HG03521 (cell line): ENCODE measurements at regions not wholly inside any gene's neighbourhood (a gene's known extent, or its start where the extent isn't known, plus 50 kb on each side); places are given as distances from the start of the nearest gene placed in this dataset.
"Not testable (repeated sequence)": the region's sequence is repeated elsewhere in the genome, so short reads cannot be mapped to it uniquely, and the experiment has no call there.

Experiments used
- ATAC-seq: cut with Tn5 transposase; IDR thresholded peaks from one replicate; pipeline ENCODE4 v1.9.1; 2021; ENCODE audit warnings: mild to moderate bottlenecking, moderate library complexity; ENCODE audit not compliant: unreplicated experiment

DNA sequence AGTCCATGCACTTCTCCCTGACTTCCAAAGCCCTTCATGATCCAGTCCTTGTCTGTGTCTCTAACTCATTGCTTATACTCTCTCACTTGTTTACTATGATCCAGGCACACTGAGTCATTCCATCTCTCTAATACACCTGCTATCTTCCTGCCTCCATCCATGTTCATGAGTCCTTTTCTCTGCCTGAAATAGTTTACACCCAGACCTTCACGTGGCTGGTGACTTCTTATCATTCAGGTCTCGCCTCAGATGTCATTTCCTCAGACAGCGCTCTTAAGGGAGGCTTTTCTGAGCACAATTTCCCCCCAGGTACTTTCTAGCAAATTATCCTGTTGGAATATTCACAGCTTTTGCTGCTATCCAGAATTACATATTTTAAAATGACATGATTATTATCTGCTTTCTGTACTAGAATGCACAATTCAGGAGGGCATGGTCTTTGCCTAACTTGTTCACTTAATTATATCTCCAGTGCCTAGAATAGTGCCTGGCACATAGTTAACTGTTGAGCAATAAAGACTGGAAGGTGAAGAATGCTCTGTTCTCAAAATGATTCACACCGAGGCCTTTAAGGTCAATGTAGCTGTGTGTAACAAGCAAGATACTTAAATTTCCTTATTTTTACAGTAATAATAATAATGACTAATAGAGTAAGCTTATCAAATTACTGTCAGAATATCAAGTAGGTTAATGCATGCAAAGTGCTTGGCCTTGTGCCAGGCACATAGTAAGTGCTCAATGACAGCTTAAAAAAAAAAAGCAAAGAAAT lies 183.7 kb upstream of the SPRY2 start:
- ATAC-seq = no peak

DNA sequence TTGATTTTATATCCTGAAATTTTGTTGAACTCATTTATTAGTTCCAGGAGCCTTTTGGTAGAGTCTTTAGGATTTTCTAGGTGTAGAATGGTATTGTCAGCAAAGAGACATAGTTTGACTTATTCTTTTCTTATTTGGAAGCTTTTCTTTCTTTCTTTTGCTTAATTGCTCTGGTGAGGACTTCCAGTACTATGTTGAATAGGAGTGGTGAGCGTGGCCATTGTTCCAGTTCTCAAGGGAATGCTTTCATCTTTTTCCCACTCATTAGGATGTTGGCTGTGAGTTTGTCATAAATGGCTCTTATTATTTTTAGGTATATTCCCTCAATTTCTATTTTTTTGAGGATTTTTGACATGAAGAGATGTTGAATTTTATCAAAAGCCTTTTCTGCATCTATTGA lies 182.2 kb upstream of the SPRY2 start:
- ATAC-seq = no peak

DNA sequence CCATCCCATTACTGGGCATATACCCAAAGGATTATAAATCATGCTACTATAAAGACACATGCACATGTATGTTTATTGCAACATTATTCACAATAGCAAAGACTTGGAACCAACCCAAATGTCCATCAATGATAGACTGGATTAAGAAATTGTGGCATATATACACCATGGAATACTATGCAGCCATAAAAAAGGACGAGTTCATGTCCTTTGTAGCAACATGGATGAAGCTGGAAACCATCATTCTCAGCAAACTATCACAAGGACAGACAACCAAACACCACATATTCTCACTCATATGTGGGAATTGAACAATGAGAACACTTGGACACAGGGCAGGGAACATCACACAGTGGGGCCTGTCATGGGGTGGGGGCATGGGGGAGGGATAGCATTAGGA lies 181.5 kb upstream of the SPRY2 start:
- ATAC-seq = not testable (repeated sequence)

DNA sequence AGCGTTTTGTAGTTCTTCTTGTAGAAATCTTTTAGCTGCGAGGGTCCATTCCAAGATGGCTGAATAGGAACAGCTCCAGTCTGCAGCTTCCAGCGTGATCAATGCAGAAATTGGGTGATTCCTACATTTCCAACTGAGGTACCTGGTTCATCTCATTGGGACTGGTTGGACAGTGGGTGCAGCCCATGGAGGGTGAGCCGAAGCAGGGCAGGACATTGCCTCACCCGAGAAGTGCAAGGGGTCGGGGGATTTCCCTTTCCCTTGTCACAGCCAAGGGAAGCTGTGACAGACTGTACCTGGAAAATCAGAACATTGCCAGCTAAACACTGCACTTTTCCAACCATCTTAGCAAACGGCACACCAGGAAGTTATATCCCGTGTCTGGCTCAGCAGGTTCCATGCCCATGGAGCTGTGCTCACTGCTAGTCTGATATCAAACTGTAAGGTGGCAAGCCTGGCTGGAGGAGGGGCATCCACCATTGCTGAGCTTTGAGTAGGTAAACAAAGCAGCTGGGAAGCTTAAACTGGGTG lies 176.0 kb upstream of the SPRY2 start:
- no peak for ATAC-seq

DNA sequence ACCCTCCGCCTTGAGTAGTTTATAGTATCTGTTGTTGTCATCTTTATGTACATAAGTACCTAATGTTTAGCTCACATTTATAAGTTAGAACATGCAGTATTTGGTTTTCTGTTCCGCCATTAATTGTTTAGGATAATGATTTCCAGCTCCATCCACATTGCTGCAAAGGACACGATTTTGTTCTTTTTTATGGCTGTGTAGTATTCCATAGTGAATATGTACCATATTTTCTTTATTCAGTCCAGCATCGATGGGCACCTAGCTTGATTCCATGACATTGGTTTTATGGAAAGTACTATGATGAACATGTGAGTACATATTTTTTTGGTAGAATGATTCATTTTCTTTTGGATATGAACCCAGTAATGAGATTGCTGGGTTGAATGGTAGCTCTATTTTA lies 174.4 kb upstream of the SPRY2 start:
- no peak for ATAC-seq

DNA sequence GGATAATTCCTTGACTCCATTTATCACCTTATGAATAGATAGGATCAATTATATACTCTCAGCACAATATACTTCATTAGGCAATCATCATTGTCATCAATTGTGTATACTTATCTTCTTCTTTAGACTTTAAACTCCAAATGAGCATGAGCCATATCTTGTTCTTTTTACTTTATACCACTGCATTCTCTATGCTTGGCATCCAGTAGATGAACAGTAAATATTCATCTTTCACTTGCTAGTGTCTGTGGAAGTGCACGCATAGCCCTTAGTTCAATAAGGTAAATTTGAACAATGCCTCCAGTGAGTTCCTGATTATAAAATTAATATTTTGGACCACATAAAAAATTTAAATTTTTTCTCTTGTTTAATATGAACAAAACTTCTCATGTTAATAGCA lies 172.3 kb upstream of the SPRY2 start:
- ATAC-seq = no peak

DNA sequence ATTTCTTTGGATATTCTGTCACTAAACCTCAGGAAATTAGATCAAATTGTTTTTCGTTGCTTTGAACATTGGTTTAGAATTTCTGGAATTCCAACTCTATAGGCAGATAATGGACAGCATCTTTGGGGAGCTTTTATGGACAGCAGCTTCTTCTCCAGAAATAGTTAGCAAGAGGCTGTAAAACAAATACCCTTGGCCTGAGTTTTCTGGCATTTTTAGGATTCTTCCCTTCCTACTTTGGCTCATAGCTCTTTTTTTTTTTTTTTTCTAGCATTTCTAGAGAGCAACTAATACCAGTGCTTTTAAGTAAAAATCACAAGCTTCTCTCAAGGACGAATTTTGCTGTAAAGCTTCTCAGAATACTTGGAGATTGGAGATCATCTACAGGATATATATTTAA lies 169.8 kb upstream of the SPRY2 start:
- ATAC-seq = no peak

DNA sequence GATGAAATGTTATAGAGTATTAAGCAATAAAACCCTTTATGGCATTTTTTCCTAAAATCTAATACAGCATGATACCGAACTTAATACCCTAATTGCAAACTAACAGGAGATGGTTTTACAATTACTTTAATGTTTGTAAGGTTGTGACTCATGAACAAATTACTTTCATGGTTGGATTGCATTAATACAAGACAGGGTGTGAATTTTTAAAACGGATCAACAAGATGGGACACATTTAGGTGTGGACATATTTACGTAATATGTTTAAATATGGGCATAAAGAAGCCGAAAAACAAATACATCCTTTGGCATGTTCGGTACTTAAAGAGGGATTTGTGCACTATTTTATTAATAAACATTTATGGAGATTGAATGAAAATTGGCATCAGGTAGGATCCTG lies 168.3 kb upstream of the SPRY2 start:
- no peak for ATAC-seq

DNA sequence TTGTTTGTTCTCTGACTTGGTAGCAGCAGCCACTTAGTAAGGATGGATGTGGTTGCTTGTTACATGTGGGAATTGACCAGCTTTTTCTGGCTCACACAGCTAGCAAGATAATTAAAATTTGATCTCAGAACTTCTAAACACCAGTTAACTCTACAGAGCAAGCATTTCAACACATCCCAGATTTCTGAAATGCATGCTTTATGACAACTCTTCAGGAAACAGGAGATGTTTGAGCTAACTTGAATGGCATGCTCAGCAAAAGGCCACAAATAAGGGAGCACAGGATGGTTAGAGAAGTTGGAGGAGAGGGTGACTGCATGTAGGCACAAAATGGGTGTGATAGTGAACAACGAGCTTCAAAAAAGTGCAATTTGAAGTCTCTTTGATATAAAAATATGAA lies 167.1 kb upstream of the SPRY2 start:
- ATAC-seq = no peak

DNA sequence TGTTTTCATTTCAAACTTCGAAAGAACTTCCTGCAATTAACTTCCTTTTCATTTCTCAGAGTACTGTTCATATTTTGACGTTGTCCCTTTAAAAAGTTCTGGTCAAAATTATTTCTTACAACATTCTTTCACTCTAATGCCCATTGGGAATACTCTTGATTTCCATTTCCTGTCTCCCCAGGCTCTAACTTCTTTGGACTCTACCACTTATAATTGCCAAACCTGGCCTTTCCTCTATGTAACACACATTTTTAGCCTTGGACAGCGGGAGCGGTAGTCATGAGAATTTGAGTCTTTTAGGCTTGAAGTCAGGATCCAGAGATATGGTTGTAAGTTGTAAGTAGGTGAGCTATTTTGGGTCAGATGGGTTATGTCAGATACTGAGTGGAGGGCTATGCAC lies 163.5 kb upstream of the SPRY2 start:
- ATAC-seq = no peak

DNA sequence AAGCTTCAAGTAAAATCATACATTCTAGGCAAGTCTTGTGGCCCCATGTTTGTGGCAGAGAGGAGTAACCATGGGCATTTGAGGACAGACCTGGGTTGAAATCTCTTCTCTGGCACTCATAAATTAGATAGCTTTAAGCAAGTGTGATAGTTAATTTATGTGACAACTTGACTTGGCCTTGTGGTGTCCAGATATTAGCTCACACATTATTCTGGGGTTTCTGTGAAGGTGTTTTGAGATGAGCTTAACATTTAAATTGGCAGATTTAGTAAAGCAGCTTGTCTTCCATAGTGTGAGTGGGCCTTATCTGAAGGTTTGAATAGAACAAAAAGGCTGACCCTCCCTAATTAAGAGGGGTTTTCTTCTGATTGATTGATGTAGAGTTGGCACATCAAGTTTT lies 161.4 kb upstream of the SPRY2 start:
- no peak for ATAC-seq

DNA sequence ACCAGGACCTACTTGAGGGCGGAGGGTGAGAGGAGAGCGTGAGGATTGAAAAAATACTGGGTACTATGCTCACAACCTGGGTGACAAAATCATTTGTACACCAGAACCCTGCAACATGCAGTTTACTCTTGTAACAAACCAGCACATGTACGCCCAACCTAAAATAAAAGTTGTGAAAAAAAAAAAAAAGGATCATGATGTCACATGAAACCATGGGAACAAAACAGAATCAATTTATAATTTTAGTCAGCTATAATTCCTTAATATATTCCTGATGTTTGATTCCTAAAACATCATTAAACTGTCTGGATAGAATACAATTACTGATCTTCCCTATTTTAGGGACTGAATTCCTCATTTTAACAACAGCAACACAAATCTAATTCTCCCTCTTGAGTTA lies 160.6 kb upstream of the SPRY2 start:
- no peak for ATAC-seq

DNA sequence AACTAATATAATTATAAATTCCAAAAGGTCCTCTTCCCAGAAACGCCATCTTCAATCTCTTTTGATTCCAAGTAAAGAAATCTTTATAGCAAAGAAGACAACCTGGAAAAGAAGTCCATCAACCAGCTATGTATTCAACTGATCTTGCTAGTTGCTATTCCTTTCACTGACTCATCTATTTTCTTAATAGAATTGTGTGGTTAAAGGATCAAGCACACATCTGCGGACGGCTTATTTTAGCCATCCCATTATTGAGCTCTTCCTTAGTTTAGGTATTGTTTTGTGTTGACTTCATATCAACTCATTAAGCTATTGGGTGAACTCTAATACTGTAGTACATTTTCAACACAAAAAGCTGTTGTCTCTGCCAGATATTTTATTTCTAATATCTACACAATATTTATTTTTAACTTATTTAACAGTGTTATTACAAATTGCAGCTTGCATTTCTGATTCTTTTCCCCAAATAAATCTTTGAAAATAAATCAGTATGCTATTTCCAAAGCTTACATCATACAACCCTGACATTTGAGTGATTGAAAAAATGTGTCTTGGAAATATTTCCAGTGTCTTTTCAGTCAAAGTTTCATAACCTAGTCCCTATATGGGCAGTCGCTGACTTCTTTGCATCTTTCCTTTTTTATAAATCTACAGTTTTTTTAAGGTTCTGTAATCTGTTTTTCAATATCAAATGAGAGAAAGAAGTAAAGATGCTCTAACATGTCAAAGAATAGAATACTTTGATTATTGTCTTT lies 158.8 kb upstream of the SPRY2 start:
- ATAC-seq = no peak

DNA sequence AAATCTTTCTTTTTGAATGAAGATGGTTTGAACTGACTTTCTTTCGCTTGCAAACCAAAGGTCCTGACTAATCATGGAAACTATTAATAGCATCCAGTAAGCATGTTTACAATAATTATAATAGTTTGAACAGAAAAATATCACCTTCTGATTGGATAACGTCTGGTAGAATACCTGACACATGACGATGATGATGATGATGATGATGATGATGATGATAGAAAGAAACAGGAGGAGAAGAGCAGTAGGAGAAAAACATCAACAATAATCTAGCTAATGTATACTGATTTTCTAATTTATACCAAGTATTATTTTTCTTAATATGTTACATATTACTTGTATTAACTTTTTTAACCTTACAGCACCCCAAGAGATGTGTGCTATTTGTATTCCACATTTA lies 157.5 kb upstream of the SPRY2 start:
- ATAC-seq = no peak

DNA sequence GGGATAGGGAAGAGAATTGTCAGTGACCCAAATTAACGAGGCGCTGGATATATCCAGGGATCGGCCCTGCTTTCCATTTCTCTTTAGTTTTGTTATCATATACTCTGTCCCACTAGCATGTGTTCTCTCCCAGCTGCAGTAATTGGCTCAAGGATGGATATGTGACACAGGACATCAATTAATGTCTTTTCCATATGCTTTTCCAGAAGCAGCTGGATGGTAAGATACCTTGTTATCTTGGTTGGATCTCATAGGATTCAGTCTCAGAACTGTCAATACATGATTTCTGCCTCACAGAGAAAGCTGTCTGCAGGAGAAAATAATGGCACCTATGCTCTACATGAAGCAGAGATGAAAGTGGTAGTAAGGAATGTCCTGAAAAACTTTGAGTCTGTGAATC lies 157.1 kb upstream of the SPRY2 start:
- ATAC-seq = no peak

DNA sequence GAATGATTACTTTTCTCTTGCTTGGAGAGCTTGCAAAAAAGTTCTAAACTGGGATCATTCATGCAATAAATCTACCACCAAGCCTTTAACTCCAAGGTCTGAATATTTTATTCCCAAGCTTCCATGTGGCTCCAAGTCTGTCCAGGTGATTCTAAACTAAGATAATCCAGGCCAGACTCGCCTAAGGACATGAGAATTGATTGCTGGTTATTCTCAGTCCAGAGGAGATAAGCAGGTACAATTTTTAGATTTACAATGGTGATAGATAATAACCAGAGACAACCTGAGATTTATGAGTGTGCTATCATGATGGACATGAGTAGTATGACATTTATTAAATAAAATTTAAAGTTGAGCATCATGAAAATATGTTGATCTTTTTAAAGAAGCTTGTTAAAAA lies 156.5 kb upstream of the SPRY2 start:
- no peak for ATAC-seq

DNA sequence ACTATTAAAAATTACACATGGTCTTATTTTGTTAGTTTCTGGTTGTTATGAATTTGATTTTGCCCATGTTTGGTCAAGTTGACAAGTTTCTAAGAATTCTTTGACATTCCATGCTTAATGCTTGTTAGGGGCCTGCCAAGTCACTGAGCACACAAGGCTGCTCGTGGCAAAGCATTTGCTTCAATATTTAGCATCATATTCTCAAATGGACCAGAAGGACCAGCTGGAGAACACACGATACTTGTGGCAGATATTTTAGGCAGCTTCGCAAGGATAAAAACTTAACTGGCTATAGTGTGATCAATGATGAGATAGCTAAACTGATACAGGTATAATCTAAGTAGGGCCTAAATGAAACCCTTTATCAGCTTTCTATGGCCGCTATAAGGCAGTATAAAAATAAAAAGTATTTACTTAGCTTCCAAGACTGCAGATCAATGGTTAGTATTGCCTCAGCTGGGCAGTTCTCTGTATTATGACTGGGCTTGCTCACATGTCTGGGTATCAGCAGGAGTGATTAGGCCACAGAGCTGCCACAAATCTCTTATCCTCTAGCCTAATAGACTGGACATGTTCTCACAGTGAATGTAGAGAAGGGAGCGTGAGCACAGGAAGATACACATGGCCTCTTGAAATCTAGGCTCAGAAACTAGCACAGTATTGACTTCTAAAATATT lies 155.9 kb upstream of the SPRY2 start:
- no peak for ATAC-seq

DNA sequence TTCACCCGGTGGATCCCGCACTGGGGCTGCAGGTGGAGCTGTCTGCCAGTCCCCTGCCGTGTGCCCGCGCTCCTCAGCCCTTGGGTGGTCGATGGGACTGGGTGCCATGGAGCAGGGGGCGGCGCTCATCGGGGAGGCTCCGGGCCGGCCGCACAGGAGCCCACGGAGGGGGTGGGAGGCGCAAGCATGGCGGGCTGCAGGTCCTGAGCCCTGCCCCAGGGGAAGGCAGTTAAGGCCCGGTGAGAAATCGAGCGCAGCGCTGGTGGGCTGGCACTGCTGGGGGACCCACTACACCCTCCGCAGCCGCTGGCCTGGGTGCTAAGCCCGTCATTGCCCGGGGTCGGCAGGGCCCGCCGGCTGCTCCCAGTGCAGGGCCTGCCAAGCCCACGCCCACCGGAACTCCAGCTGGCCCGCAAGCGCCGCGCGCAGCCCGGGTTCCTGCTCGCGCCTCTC lies 149.6 kb upstream of the SPRY2 start:
- ATAC-seq = not testable (repeated sequence)

DNA sequence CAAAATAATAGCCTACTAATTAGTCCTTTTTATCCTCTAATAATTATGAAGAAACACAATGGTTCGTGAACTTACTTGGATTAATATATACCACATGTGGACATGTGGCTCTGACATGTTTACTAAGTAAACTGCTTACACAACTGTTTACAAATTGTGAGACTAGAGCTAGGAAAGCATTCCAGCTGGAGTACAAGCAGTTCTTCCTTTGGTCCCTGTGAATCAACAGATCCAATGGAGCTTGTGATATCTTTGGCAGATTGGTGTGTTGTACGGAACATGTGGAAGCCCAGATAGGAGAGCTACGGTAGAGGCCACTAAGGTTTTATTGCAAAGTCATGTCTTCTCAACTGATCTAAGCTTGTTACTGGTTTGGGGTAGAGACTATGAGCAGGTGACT lies 145.5 kb upstream of the SPRY2 start:
- ATAC-seq = no peak

DNA sequence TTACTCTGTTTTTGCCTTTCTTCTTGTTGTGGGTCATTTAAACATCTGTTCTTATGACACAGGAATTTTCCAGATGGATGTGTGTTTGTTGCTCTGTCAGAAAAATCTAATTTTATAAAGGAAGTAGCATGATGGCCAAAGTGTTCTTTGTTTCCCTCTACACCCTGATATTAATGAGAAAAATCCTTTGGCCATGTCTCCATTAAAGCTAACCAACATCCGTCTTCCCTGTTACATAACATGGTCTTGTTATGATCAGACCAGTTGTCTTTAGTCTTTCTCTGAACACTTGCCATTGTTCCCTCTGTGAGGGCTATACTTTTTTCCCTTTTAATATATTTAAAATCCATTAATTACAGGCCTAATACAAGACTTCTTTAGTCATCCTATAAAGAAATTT lies 142.2 kb upstream of the SPRY2 start:
- ATAC-seq = no peak

DNA sequence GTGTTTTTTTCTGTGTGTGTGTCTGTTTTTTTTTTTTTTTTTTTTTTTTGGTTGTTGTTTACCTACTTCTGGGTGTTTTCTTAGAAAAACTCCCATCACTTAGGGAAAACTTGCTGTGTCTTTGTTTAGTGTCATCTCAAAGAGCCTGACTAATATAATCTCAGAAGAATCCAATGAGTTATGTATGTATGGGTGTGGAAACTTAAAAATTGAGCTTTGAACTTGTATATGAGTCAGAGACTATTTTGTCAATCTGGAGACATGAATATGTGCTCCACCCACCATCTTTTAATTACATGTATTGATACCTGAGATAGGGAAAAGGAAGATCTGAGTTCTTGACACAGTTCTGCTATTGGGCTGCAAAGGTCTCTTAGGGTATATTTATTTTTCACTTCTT lies 140.7 kb upstream of the SPRY2 start:
- no peak for ATAC-seq
